Omental fat pad (tissue), 3 donors: ENCODE measurements at regions not wholly inside any gene's neighbourhood (a gene's known extent, or its start where the extent isn't known, plus 50 kb on each side); places are given as distances from the start of the nearest gene placed in this dataset.

Experiments used
- ATAC-seq: fragments of 150-250 bp; one replicate; pipeline ENCODE4 v1.9.1; 2016; ENCODE audit warnings: mild to moderate bottlenecking, moderate library complexity; ENCODE audit not compliant: low FRiP score
- DNase-seq: peaks from one replicate; pipeline ENCODE4 v3.0.0-alpha.2; 2019; ENCODE audit warnings: low spot score
- TF ChIP-seq, protein P1 (sequence below), 3 donors: fragments of 450-650 bp; IDR thresholded peaks; one replicate each; pipeline ENCODE4 v1.5.1; 2016 to 2017; ENCODE audit warnings: antibody characterized with exemption in 3 of 3, mild to moderate bottlenecking in 3 of 3, moderate library complexity in 2 of 3

DNA sequence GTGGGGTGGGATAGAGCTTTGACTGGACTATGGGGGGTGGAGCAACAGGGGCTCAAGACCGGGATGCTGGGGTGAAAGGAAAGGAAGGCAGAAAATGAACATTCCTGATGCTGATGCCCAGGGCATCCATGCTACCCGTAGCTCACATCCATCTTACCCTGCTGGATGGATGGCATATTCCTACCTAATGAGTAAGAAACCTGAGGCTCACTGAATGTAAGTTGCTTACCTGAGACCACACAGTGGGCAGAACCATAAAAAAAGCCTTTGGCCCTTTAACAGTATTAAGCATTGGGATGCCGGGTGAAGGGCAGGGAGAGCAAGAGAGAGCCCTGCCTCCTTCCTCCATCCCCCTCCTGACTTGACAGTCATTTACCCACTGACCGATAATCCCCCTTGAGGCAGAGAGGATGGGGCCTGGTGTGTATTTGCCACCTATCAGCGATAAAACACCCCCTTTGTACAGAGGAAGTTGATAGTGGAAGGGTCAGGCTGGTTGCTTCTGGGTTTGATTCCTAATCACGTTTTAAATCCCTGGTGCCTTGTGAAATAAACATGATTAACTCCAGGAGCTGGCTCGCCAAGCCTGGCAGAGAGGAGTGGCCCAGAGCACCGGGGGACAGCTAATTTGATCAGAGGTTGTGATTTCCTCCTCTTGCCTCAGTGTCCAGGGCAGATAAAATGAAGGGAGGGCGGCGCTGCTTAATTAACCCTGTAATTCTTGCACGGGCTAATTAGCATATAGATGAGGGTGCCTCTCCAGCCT, 105.9 kb upstream of the HS6ST1 start:
- TF ChIP-seq, protein P1, sequence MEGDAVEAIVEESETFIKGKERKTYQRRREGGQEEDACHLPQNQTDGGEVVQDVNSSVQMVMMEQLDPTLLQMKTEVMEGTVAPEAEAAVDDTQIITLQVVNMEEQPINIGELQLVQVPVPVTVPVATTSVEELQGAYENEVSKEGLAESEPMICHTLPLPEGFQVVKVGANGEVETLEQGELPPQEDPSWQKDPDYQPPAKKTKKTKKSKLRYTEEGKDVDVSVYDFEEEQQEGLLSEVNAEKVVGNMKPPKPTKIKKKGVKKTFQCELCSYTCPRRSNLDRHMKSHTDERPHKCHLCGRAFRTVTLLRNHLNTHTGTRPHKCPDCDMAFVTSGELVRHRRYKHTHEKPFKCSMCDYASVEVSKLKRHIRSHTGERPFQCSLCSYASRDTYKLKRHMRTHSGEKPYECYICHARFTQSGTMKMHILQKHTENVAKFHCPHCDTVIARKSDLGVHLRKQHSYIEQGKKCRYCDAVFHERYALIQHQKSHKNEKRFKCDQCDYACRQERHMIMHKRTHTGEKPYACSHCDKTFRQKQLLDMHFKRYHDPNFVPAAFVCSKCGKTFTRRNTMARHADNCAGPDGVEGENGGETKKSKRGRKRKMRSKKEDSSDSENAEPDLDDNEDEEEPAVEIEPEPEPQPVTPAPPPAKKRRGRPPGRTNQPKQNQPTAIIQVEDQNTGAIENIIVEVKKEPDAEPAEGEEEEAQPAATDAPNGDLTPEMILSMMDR (IDR thresholded peaks at IDR 0.05) = no peak
- ATAC-seq (no peak), DNase-seq (no peak)

DNA sequence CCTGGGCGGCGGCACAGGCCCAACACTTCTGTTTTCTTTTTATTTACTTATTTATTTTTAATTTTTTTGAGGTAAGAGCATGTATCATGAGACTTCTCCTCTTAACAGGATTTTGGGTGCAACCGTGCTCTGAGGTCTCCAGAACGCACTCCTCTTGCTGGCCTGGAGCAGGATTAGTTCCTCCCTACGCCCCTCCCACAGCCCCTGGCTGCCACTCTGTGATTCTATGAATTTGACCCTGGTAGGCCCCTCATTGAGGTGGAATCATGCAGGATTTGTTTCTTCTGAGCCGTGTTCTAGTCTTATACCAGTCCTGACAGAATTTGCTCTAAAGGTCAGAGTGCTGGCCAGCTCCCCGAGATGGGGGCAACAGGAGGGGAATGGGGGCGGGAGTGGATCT, 106.5 kb upstream of the HS6ST1 start:
- TF ChIP-seq, protein P1 (IDR thresholded peaks at IDR 0.05) = no peak
- no peak for ATAC-seq
- no peak for DNase-seq

DNA sequence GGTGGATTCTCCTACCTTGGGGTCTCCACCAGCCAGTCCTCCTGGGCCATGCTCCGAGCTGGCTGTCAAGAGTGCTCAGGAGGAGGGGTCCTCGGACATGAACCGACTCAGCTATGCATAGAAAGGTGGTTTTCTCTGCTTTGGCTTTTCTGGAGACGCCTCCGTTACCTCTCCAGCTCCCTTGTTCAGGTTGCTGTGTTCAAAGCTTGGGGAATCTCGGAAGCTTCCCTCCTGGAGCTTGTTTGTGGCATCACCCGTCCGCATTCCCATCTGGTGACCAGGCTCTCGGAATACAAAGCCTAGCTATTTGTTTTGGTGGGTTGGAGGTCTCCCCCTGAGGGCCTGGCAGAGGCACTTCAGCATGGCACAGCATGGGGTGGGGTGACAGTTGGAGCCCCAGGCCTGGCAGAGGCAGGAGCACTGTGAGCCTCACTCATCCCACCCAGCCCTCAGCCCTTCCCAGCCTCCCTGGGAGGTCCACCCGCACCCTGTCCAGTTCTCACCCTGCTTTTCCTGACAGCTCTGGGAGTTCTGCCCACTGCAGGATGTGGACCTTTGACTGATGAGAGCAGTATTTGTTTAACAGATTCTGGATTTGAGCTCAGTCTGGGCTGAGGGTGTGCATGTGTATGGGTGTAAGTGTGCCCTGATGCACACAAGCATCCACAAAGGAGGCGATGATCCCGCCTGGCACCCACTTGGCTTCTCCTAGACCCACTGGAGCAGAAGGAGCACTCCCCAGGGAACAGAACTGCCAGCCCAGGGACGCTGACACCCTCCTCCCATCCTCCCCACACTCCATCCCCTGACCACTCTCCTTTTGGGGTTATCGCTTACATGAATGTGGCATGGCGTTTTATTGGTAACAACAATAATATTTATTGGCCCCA, 107.3 kb upstream of the HS6ST1 start:
- TF ChIP-seq, protein P1 (IDR thresholded peaks at IDR 0.05) = no peak
- DNase-seq = peak; percentile 8

DNA sequence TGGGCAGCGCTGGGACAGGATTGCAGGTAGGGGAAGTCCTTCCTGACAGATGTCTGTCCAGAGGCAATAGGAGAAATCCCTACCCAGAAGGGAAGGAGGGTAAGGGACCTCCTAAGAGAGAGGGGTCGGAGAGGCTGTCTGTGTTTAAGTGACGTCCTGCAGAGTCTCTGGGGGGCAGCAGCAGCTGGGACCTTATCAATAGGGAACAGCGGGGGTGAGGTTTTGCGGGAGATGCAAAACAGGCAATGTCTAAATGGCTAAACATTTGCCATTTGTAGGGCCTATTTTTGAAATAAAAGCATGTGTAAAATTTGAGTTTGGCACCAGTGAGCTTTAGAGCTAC, 108.7 kb upstream of the HS6ST1 start:
- ATAC-seq (no peak), DNase-seq (no peak)
- TF ChIP-seq, protein P1 (IDR thresholded peaks at IDR 0.05) = no peak

More for the DNA sequence above, 107.3 kb upstream of the HS6ST1 start:
- ATAC-seq = no peak

DNA sequence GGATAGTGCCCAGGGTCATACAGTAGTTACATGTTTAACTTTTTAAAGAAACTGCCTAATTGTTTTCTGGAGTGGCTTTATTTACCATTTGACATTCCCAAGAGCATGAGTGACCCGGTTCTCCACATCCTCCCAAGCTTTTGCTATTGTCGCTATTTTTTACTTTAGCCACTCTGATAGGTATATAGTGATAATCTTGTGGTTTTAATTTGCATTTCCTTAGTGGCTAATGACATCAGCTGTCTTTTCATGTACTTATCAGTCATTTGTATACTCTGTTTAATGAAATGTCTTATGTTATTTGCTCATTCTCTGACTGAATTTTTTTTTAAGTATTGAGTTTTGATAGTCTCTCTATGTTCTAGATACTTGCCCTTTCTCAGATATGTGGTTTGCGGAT, 109.7 kb upstream of the HS6ST1 start:
- ATAC-seq = no peak
- DNase-seq = no peak

DNA sequence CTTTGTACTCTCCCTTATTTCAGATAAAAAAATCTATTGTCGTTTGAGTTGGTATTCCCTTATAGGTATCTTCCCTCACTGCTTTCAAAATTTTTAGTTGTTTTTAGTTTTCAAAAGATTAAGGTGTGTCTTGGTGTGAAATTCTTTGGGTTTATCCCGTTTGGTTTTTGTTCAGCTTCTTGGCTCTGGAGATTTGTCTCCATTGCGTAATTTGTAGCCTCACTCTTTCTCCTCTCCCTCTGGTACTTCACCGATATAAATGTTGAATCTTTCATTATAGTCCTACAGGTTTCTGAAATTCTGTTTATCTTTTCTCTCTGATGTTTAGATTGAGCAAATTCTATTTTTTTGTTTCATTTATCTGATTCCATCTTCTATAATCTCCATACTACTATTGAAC, 113.8 kb upstream of the HS6ST1 start:
- TF ChIP-seq, protein P1 (IDR thresholded peaks at IDR 0.05) = no peak
- DNase-seq (no peak), ATAC-seq (no peak)

More for the DNA sequence above, 109.7 kb upstream of the HS6ST1 start:
- TF ChIP-seq, protein P1 (IDR thresholded peaks at IDR 0.05) = no peak
